GM12878 (cell line): ENCODE measurements at regions not wholly inside any gene's neighbourhood (a gene's known extent, or its start where the extent isn't known, plus 50 kb on each side); places are given as distances from the start of the nearest gene placed in this dataset.

Source experiments
- BCLAF1 ChIP-seq: fragments of 450-650 bp; IDR thresholded peaks from 2 replicates; pipeline ENCODE4 v1.6.1; 2017; ENCODE audit warnings: antibody characterized with exemption, mild to moderate bottlenecking, moderate library complexity
- CTCF ChIP-seq, 3 experiments: IDR thresholded peaks in 2 of 3; conservative IDR thresholded peaks in 1 of 3; 2 replicates each; pipeline ENCODE4 v1.5.1; 2011; ENCODE audit warnings: low read depth in 3 of 3, low read length in 3 of 3, mild to moderate bottlenecking in 3 of 3, control low read depth in 2 of 3, moderate library complexity in 2 of 3, inconsistent platforms in 1 of 3, mixed read lengths in 1 of 3; ENCODE audit not compliant: control insufficient read depth in 2 of 3, insufficient read depth in 1 of 3; ENCODE audit errors: extremely low read depth in 1 of 3
- EZH2 ChIP-seq: IDR thresholded peaks from 2 replicates; pipeline ENCODE4 v1.6.1; 2012; ENCODE audit warnings: low read depth, mild to moderate bottlenecking, control low read depth, inconsistent platforms, low read length, borderline replicate concordance; ENCODE audit not compliant: control insufficient read depth
- KAT2A ChIP-seq: conservative IDR thresholded peaks from 2 replicates; pipeline ENCODE4 v1.6.1; 2011; ENCODE audit warnings: low read depth, low read length; ENCODE audit not compliant: control insufficient read depth
- NR2F1 ChIP-seq: fragments of 450-650 bp; conservative IDR thresholded peaks from 2 replicates; pipeline ENCODE4 v1.6.1; 2017; ENCODE audit warnings: mild to moderate bottlenecking
- POLR2A ChIP-seq: IDR thresholded peaks from 2 replicates; pipeline ENCODE4 v1.6.1; 2011; ENCODE audit warnings: low read depth, mild to moderate bottlenecking, low read length
- POLR2AphosphoS5 ChIP-seq: IDR thresholded peaks from 2 replicates; pipeline ENCODE4 v1.6.1; 2011; ENCODE audit warnings: mild to moderate bottlenecking, low read length, inconsistent platforms
- RAD21 ChIP-seq: IDR thresholded peaks from 2 replicates; pipeline ENCODE4 v1.6.1; 2011; ENCODE audit warnings: mild to moderate bottlenecking, low read depth, low read length, moderate library complexity; ENCODE audit not compliant: insufficient read depth
- SUZ12 ChIP-seq: fragments of 200-600 bp; sonication (generic); IDR thresholded peaks from one replicate; pipeline ENCODE4 v1.6.1; 2018; ENCODE audit warnings: antibody characterized with exemption, mild to moderate bottlenecking; ENCODE audit not compliant: unreplicated experiment
- TF ChIP-seq, protein P1 (sequence below): IDR thresholded peaks from 2 replicates; pipeline ENCODE4 v1.6.1; 2011; ENCODE audit warnings: borderline replicate concordance, low read depth, mild to moderate bottlenecking, moderate library complexity, mixed read lengths, low read length; ENCODE audit not compliant: insufficient read depth; ENCODE audit errors: extremely low read length

DNA sequence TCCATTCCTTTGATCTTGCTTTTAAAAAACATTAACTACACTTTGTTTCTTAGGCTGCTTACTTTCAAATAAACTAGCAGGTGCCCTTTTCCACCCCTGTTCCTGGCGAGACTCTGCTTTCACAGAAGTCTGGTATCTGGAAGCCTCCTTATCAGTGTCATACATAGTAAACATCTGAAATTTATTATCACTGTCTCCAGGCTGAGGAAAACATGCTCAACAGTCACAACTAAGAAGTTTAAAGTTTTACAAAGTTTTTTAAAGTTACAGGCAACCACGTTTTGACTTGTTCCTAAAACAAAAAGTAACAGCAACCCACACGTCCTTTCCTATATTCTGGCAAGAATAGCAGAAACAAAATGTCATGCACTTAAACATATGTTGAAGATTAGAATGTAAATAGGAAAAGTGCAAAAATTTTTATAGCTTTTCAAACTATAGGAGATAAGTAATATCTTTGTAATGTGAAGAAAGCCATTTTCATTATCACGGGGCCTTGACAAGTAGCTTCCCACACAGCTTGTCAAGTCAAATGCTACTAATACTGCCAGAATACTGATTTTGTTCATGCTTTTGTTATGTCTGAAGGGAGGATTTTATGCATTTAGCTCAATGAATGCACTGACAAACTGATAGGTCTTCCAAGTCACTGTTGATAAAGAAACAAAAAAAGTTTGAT is 275.2 kb upstream of the KCNMB2 start:
- TF ChIP-seq POLR2A (no peak), RAD21 (no peak), POLR2AphosphoS5 (no peak), NR2F1 (no peak), SUZ12 (no peak), KAT2A (no peak), BCLAF1 (no peak), EZH2 (no peak), CTCF (IDR thresholded peaks at IDR 0.05 in 2 of 3, conservative IDR thresholded peaks at IDR 0.05 in 1 of 3; ENCODE audit: control insufficient read depth in 2 of 3, extremely low read depth in 1 of 3, insufficient read depth in 1 of 3, low read depth in 3 of 3, low read length in 3 of 3) (no peak)
- TF ChIP-seq, protein P1, sequence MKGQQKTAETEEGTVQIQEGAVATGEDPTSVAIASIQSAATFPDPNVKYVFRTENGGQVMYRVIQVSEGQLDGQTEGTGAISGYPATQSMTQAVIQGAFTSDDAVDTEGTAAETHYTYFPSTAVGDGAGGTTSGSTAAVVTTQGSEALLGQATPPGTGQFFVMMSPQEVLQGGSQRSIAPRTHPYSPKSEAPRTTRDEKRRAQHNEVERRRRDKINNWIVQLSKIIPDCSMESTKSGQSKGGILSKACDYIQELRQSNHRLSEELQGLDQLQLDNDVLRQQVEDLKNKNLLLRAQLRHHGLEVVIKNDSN, result no peak
